ENCODE measurements at regions not wholly inside any gene's neighbourhood (a gene's known extent, or its start where the extent isn't known, plus 50 kb on each side); places are given as distances from the start of the nearest gene placed in this dataset.

DNA sequence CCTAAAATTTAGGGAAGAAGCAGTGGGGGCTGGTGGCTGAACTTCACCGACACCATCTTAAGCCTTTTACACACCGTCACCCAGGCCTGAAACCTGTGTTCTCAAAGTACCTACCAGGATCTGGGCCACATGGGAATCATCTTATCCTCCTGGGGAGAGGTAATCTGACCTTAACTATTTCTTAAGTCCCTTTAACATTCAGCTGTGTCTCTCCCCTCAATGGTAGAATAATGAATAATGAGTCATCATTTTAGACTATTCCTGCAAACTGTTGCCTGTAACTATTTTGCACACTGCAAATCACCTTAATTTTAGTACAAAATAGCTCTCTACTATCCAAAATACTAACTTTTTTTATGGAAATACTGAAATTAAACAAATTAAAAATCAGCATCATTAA, 149.4 kb upstream of the KLF7 start:
- Mint-ChIP-seq H3K27me3 (peaks cover 2 to 28% of the 10 kb centered on the region in 2 donors), H3K36me3 (peaks cover 0 to 8% (median 0%) of the 10 kb centered on the region in 3 donors), H3K27ac (no peak overlapping the region), H3K4me1 (no peaks in the 10 kb centered on the region), H3K9me3 (no peaks in the 10 kb centered on the region), H3K4me3 (no peak overlapping the region)
- H3K4me1 ChIP-seq (ENCODE audit: insufficient read depth, low read length) = no peaks in the 10 kb centered on the region
- H3K9me3 ChIP-seq (ENCODE audit: low read length) = no peaks in the 10 kb centered on the region
- no peaks in the 10 kb centered on the region for H3K27me3 ChIP-seq (ENCODE audit: insufficient read depth, low read length, poor library complexity, severe bottlenecking)
- ChIA-PET POLR2A (no interaction called here), CTCF (no interaction called here)
- H3K36me3 ChIP-seq (ENCODE audit: insufficient read depth, low read length) = no peaks in the 10 kb centered on the region
- H3K27ac ChIP-seq (ENCODE audit: low read depth, low read length) = no peak overlapping the region
- DNase-seq = no peak
- H3K4me3 ChIP-seq (ENCODE audit: low read length) = no peak overlapping the region

DNA sequence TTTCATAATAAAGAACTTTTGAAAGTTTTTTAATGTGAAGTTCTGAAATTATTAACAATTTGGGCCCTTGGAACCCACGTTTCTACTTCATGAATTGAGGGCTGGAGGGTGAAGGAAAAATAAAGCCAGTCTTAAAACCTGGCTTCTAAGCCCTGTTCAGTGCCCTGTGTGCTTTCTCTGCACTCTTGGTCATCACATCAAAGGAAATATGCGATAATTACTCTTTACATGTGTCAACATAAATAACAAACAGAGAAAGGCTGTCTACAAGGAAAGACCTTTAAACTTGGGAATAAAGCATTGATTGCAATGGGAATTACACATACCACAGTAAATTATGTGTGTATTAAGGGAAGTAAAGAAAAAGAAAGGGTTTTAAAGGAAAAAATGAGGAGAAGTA, 150.7 kb upstream of the KLF7 start:
- Mint-ChIP-seq H3K27ac (no peak overlapping the region), H3K36me3 (peaks cover 0 to 8% (median 0%) of the 10 kb centered on the region in 3 donors), H3K9me3 (no peaks in the 10 kb centered on the region), H3K4me1 (no peaks in the 10 kb centered on the region), H3K27me3 (peaks cover 2 to 30% of the 10 kb centered on the region in 2 donors), H3K4me3 (no peak overlapping the region)
- H3K27me3 ChIP-seq (ENCODE audit: insufficient read depth, low read length, poor library complexity, severe bottlenecking) = no peaks in the 10 kb centered on the region
- no peaks in the 10 kb centered on the region for H3K36me3 ChIP-seq (ENCODE audit: insufficient read depth, low read length)
- no peak for DNase-seq
- H3K4me3 ChIP-seq (ENCODE audit: low read length) = no peak overlapping the region
- H3K4me1 ChIP-seq (ENCODE audit: insufficient read depth, low read length) = no peaks in the 10 kb centered on the region
- H3K9me3 ChIP-seq (ENCODE audit: low read length) = no peaks in the 10 kb centered on the region
- H3K27ac ChIP-seq (ENCODE audit: low read depth, low read length) = no peak overlapping the region
- ChIA-PET CTCF (no interaction called here), POLR2A (no interaction called here)

DNA sequence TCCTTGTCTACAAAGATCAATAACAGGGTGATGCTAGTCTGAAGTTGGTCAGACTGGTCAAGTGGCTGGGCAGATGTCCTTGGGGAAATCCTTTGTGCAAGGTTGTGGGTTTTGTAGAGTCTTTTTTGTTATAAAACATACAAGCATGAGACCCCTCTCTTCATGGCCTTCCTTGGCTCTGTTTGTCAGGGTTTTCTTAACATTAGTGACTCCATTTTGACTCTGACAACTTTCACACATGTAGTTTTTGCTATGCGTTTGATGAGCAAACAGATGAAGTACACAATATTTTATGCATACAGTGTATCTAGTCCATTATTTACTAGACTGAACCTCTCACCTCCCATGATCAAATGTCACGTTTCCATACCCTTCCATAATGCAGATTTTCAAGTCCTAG, 151.2 kb upstream of the KLF7 start:
- CTCF ChIA-PET = no interaction called here
- H3K27me3 ChIP-seq (ENCODE audit: insufficient read depth, low read length, poor library complexity, severe bottlenecking) = no peaks in the 10 kb centered on the region
- no peaks in the 10 kb centered on the region for H3K4me1 ChIP-seq (ENCODE audit: insufficient read depth, low read length)
- POLR2A ChIA-PET = no interaction called here
- no peak overlapping the region for H3K4me3 ChIP-seq (ENCODE audit: low read length)
- Mint-ChIP-seq H3K4me3 (no peak overlapping the region), H3K9me3 (no peaks in the 10 kb centered on the region), H3K27ac (no peak overlapping the region), H3K36me3 (peaks cover 0 to 8% (median 0%) of the 10 kb centered on the region in 3 donors), H3K27me3 (peaks cover 2 to 30% of the 10 kb centered on the region in 2 donors), H3K4me1 (no peaks in the 10 kb centered on the region)
- no peak overlapping the region for H3K27ac ChIP-seq (ENCODE audit: low read depth, low read length)
- H3K9me3 ChIP-seq (ENCODE audit: low read length) = no peaks in the 10 kb centered on the region
- no peak for DNase-seq
- H3K36me3 ChIP-seq (ENCODE audit: insufficient read depth, low read length) = no peaks in the 10 kb centered on the region

DNA sequence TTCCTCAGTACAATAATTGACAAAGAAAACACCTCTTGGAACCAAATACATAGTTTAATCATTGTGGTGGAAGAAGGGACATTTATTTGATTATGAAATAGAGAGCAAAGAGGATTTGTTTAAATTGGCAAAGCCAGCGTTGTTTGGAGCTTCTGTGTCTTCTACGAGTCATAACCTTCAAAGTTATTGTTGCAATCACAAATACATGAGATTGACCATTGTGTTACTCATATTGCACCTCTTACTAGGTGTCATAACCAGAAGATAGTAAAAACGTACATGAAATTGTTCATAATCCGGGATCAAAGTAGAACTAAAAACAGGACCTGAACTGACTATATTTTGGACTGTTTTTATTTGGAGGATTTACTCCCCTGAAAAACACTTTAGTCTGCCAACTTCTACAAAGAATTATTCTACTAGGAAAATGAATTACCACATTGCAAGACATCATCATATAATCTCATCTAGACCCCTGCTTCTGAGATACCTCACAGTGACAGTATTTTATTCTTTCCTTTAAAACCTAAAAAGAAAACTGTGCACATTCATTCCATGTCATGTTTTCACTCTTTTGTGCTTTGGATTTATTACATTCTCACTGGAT, 151.7 kb upstream of the KLF7 start:
- no peaks in the 10 kb centered on the region for H3K4me1 Mint-ChIP-seq
- ChIA-PET POLR2A (no interaction called here), CTCF (no interaction called here)
- H3K36me3 Mint-ChIP-seq = peaks cover 0 to 8% (median 0%) of the 10 kb centered on the region in 3 donors
- DNase-seq = no peak
- H3K4me1 ChIP-seq (ENCODE audit: insufficient read depth, low read length) = no peaks in the 10 kb centered on the region
- no peaks in the 10 kb centered on the region for H3K27me3 ChIP-seq (ENCODE audit: insufficient read depth, low read length, poor library complexity, severe bottlenecking)
- no peak overlapping the region for H3K4me3 ChIP-seq (ENCODE audit: low read length)
- H3K9me3 Mint-ChIP-seq = no peaks in the 10 kb centered on the region
- H3K27ac Mint-ChIP-seq = no peak overlapping the region
- H3K4me3 Mint-ChIP-seq = no peak overlapping the region
- H3K9me3 ChIP-seq (ENCODE audit: low read length) = no peaks in the 10 kb centered on the region
- H3K27me3 Mint-ChIP-seq = peaks cover 2 to 30% of the 10 kb centered on the region in 2 donors
- no peak overlapping the region for H3K27ac ChIP-seq (ENCODE audit: low read depth, low read length)
- H3K36me3 ChIP-seq (ENCODE audit: insufficient read depth, low read length) = no peaks in the 10 kb centered on the region

DNA sequence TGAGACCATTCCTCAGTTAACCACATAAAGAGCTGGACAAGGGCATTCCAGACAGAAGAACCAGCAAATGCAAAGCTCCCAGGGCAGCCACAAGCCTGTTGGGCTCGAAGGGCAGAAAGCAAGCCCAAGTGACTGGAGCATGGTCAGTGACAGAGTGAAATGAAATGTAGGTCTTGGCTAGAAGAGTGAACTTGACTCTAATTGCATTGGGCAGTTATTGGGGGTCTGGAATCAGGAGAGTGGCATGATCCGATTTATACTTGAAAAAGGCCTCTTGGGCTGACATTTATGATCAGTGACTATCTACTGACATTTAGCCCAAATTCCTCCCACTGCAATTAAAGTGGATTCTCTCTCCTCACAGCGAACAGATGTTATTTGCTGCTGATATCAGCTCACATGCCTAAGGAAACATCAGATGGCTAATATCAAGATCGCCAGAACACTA, 152.5 kb upstream of the KLF7 start:
- Mint-ChIP-seq H3K4me1 (no peaks in the 10 kb centered on the region), H3K4me3 (no peak overlapping the region), H3K27me3 (peaks cover 2 to 30% of the 10 kb centered on the region in 2 donors), H3K36me3 (peaks cover 0 to 8% (median 0%) of the 10 kb centered on the region in 3 donors), H3K27ac (no peak overlapping the region), H3K9me3 (no peaks in the 10 kb centered on the region)
- Histone ChIP-seq H3K27ac (ENCODE audit: low read depth, low read length) (no peak overlapping the region), H3K36me3 (ENCODE audit: insufficient read depth, low read length) (no peaks in the 10 kb centered on the region), H3K27me3 (ENCODE audit: insufficient read depth, low read length, poor library complexity, severe bottlenecking) (no peaks in the 10 kb centered on the region), H3K4me1 (ENCODE audit: insufficient read depth, low read length) (no peaks in the 10 kb centered on the region), H3K9me3 (ENCODE audit: low read length) (no peaks in the 10 kb centered on the region), H3K4me3 (ENCODE audit: low read length) (no peak overlapping the region)
- POLR2A ChIA-PET = no interaction called here
- CTCF ChIA-PET = no interaction called here
- DNase-seq = no peak

DNA sequence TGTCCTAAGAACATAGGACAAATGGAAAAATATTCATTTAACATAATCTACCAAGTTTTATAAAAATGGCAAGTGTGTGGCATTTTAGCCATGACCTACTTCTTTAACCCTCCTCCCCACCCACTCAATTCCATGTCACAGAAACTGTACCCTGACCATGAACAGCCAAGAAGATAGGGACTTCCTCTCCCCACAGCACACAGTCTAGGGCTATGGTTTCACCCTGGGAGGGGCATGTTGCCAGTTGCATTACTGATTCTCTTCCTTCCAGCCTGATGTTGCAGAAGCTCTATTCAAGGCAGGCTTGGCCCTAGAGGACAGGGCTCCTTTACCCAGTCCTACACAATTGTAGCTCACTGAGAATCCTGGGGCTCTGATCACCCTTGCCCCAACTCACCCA, 153.6 kb upstream of the KLF7 start:
- Mint-ChIP-seq H3K9me3 (no peaks in the 10 kb centered on the region), H3K36me3 (peaks cover 0 to 8% (median 3%) of the 10 kb centered on the region in 3 donors), H3K27ac (no peak overlapping the region), H3K4me3 (no peak overlapping the region), H3K27me3 (peaks cover 2 to 30% of the 10 kb centered on the region in 2 donors), H3K4me1 (no peaks in the 10 kb centered on the region)
- ChIA-PET POLR2A (no interaction called here), CTCF (no interaction called here)
- no peaks in the 10 kb centered on the region for H3K9me3 ChIP-seq (ENCODE audit: low read length)
- no peak for DNase-seq
- H3K4me3 ChIP-seq (ENCODE audit: low read length) = no peak overlapping the region
- no peaks in the 10 kb centered on the region for H3K27me3 ChIP-seq (ENCODE audit: insufficient read depth, low read length, poor library complexity, severe bottlenecking)
- no peaks in the 10 kb centered on the region for H3K36me3 ChIP-seq (ENCODE audit: insufficient read depth, low read length)
- no peak overlapping the region for H3K27ac ChIP-seq (ENCODE audit: low read depth, low read length)
- H3K4me1 ChIP-seq (ENCODE audit: insufficient read depth, low read length) = no peaks in the 10 kb centered on the region

DNA sequence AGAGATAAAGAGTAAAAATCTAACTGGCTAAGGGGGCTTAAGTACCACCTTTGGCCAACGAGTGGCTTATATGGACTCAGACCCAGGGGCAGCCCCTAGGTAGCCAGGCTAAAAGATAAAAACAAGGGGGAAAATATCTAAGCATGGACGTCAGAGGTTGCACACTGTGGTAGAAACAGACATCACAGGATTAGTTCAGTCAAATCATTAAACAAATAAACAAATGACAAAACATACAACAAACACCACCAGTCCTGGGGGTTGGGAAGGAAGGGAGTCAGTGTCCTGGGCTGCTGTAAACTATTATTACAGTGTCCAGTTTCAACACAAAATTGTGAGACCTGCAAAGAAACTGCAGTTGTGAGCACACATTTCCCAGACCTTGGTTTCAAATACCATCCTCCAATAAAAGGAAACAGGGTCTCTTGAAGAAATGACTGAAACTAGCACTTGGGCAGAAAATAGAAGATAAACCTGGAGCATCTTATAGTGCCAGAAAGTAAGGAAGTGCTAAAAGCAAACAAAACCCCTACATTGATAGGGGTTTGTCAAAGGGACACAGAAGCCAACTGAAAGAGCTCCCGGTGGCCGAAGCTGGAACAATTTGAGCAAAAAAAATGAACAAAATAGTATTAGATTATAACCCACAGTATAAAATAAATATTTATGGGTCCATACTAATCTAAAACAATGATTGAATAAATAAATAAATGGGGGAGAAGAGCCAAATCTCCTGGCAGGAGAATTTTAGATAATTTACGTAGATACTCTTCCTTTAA, 154.8 kb upstream of the KLF7 start:
- Mint-ChIP-seq H3K4me1 (no peaks in the 10 kb centered on the region), H3K9me3 (no peaks in the 10 kb centered on the region), H3K27ac (no peak overlapping the region), H3K27me3 (peaks cover 1 to 30% of the 10 kb centered on the region in 2 donors), H3K36me3 (peaks cover 0 to 8% (median 3%) of the 10 kb centered on the region in 3 donors), H3K4me3 (no peak overlapping the region)
- Histone ChIP-seq H3K36me3 (ENCODE audit: insufficient read depth, low read length) (no peaks in the 10 kb centered on the region), H3K4me1 (ENCODE audit: insufficient read depth, low read length) (no peaks in the 10 kb centered on the region), H3K27me3 (ENCODE audit: insufficient read depth, low read length, poor library complexity, severe bottlenecking) (no peaks in the 10 kb centered on the region), H3K27ac (ENCODE audit: low read depth, low read length) (no peak overlapping the region), H3K9me3 (ENCODE audit: low read length) (no peaks in the 10 kb centered on the region), H3K4me3 (ENCODE audit: low read length) (no peak overlapping the region)
- POLR2A ChIA-PET = interaction anchor here (0.5 kb wide), 1 partner anchor 201 kb away, joined by 5 read pairs; no protein-coding TSS in a partner anchor
- DNase-seq = no peak
- CTCF ChIA-PET = no interaction called here

DNA sequence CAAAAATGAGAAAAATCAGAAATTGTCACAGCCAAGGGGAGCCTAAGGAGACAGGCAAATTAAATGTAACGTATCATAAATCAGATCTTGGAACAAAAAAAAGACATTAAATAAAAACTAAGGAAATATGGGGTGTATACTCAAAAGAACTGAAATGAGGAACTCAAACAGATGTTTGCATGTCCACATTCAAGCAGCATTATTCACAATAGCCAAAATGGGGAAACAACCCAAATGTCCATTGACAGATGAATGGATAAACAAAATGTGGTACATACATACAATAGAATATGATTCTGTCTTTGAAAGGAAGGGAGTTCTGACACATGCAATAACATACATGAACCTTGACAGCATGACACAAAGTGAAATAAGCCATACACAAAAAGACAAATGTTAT, 155.8 kb upstream of the KLF7 start:
- H3K27ac Mint-ChIP-seq = no peak overlapping the region
- ChIA-PET POLR2A (no interaction called here), CTCF (no interaction called here)
- H3K4me3 ChIP-seq (ENCODE audit: low read length) = no peak overlapping the region
- no peak overlapping the region for H3K4me3 Mint-ChIP-seq
- H3K4me1 ChIP-seq (ENCODE audit: insufficient read depth, low read length) = no peaks in the 10 kb centered on the region
- no peaks in the 10 kb centered on the region for H3K9me3 Mint-ChIP-seq
- no peaks in the 10 kb centered on the region for H3K36me3 ChIP-seq (ENCODE audit: insufficient read depth, low read length)
- H3K9me3 ChIP-seq (ENCODE audit: low read length) = no peaks in the 10 kb centered on the region
- no peaks in the 10 kb centered on the region for H3K4me1 Mint-ChIP-seq
- no peaks in the 10 kb centered on the region for H3K27me3 ChIP-seq (ENCODE audit: insufficient read depth, low read length, poor library complexity, severe bottlenecking)
- H3K36me3 Mint-ChIP-seq = peaks cover 0 to 8% (median 3%) of the 10 kb centered on the region in 3 donors
- peaks cover 0 to 29% of the 10 kb centered on the region in 2 donors for H3K27me3 Mint-ChIP-seq
- no peak for DNase-seq
- no peak overlapping the region for H3K27ac ChIP-seq (ENCODE audit: low read depth, low read length)

Measured in CD8-positive, alpha-beta memory T cell (primary cell).